IMR-90 (cell line): ENCODE measurements at regions not wholly inside any gene's neighbourhood (a gene's known extent, or its start where the extent isn't known, plus 50 kb on each side); places are given as distances from the start of the nearest gene placed in this dataset.

Experiments used
- CEBPB ChIP-seq: IDR thresholded peaks from 2 replicates; pipeline ENCODE4 v1.6.1; 2012; ENCODE audit warnings: low read depth, low read length, improper control_type of control experiment
- CHD1 ChIP-seq: IDR thresholded peaks from 2 replicates; pipeline ENCODE4 v1.6.1; 2012; ENCODE audit warnings: low read depth, low read length, improper control_type of control experiment
- MAFK ChIP-seq: IDR thresholded peaks from 2 replicates; pipeline ENCODE4 v1.6.1; 2012; ENCODE audit warnings: low read depth, low read length, improper control_type of control experiment
- POLR2A ChIP-seq: IDR thresholded peaks from 2 replicates; pipeline ENCODE4 v1.6.1; 2012; ENCODE audit warnings: mild to moderate bottlenecking, low read depth, low read length
- RFX5 ChIP-seq: IDR thresholded peaks from 2 replicates; pipeline ENCODE4 v1.8.0; 2012; ENCODE audit warnings: low read depth, mild to moderate bottlenecking, low read length, moderate library complexity
- TF ChIP-seq, protein P1 (sequence below): conservative IDR thresholded peaks from 2 replicates; pipeline ENCODE4 v1.5.1; 2012; ENCODE audit warnings: mild to moderate bottlenecking, low read depth, low read length, improper control_type of control experiment

DNA sequence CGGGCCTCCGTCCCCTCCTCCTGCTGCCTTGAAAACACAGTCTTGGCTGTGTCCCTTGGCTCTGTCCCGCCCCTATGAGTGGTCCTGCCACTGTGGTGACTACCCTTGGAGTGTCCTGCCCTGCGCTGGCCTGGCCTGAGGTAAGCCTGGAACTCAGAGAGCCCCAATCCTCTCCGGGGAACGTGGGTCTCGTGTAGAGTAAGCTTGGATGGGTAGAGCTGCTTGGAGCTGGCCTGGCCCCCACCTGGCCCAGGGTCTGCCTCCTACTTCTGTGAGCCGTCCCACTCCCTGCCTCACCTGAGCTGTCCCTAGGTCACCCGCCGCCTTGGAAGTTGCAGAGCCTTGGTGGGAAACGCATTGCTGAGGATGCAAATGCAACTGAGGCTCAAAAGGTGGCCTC, 347.1 kb downstream of the CTTN start:
- TF ChIP-seq, protein P1, sequence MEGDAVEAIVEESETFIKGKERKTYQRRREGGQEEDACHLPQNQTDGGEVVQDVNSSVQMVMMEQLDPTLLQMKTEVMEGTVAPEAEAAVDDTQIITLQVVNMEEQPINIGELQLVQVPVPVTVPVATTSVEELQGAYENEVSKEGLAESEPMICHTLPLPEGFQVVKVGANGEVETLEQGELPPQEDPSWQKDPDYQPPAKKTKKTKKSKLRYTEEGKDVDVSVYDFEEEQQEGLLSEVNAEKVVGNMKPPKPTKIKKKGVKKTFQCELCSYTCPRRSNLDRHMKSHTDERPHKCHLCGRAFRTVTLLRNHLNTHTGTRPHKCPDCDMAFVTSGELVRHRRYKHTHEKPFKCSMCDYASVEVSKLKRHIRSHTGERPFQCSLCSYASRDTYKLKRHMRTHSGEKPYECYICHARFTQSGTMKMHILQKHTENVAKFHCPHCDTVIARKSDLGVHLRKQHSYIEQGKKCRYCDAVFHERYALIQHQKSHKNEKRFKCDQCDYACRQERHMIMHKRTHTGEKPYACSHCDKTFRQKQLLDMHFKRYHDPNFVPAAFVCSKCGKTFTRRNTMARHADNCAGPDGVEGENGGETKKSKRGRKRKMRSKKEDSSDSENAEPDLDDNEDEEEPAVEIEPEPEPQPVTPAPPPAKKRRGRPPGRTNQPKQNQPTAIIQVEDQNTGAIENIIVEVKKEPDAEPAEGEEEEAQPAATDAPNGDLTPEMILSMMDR = no peak
- TF ChIP-seq CEBPB = no peak
- no peak for TF ChIP-seq RFX5
- no peak for TF ChIP-seq POLR2A
- no peak for TF ChIP-seq CHD1
- no peak for TF ChIP-seq MAFK
